ENCODE measurements at regions not wholly inside any gene's neighbourhood (a gene's known extent, or its start where the extent isn't known, plus 50 kb on each side); places are given as distances from the start of the nearest gene placed in this dataset.

GRCh38 chr16:6407596-6407995, 925.0 kb upstream of the RBFOX1 start:
- Histone ChIP-seq H2AFZ (ENCODE audit: low read depth, low read length) (no peak overlapping the region), H3K27me3 (ENCODE audit: insufficient read depth, low read length) (no peaks in the 10 kb centered on the region), H3K36me3 (ENCODE audit: insufficient read depth, low read length) (no peaks in the 10 kb centered on the region), H3K4me1 (ENCODE audit: insufficient read depth, low read length) (no peaks in the 10 kb centered on the region), H3K4me3 (ENCODE audit: low read length) (no peak overlapping the region), H3K9me3 (ENCODE audit: low read length) (no peaks in the 10 kb centered on the region)

GRCh38 chr16:6406028-6406427, 926.6 kb upstream of the RBFOX1 start:
- Histone ChIP-seq H3K4me1 (ENCODE audit: insufficient read depth, low read length) (no peaks in the 10 kb centered on the region), H3K27me3 (ENCODE audit: insufficient read depth, low read length) (no peaks in the 10 kb centered on the region), H3K4me3 (ENCODE audit: low read length) (no peak overlapping the region), H3K36me3 (ENCODE audit: insufficient read depth, low read length) (no peaks in the 10 kb centered on the region), H3K9me3 (ENCODE audit: low read length) (no peaks in the 10 kb centered on the region), H2AFZ (ENCODE audit: low read depth, low read length) (no peak overlapping the region)

- Histone ChIP-seq H3K4me1 (ENCODE audit: insufficient read depth, low read length) (no peaks in the 10 kb centered on the region), H3K9me3 (ENCODE audit: low read length) (no peaks in the 10 kb centered on the region), H3K4me3 (ENCODE audit: low read length) (no peak overlapping the region), H3K36me3 (ENCODE audit: insufficient read depth, low read length) (no peaks in the 10 kb centered on the region), H2AFZ (ENCODE audit: low read depth, low read length) (no peak overlapping the region), H3K27me3 (ENCODE audit: insufficient read depth, low read length) (no peaks in the 10 kb centered on the region)
Measured at GRCh38 chr16:6382924-6383459, 949.7 kb upstream of the RBFOX1 start.

- no peaks in the 10 kb centered on the region for H3K9me3 ChIP-seq (ENCODE audit: low read length)
- no peak overlapping the region for H3K4me3 ChIP-seq (ENCODE audit: low read length)
- no peaks in the 10 kb centered on the region for H3K27me3 ChIP-seq (ENCODE audit: insufficient read depth, low read length)
- no peaks in the 10 kb centered on the region for H3K4me1 ChIP-seq (ENCODE audit: insufficient read depth, low read length)
- H2AFZ ChIP-seq (ENCODE audit: low read depth, low read length): no peak overlapping the region
- H3K36me3 ChIP-seq (ENCODE audit: insufficient read depth, low read length): no peaks in the 10 kb centered on the region
Measured at GRCh38 chr16:6381896-6382295, 950.7 kb upstream of the RBFOX1 start.

- Histone ChIP-seq H3K4me3 (ENCODE audit: low read length) (no peak overlapping the region), H3K27me3 (ENCODE audit: insufficient read depth, low read length) (no peaks in the 10 kb centered on the region), H3K9me3 (ENCODE audit: low read length) (no peaks in the 10 kb centered on the region), H3K36me3 (ENCODE audit: insufficient read depth, low read length) (no peaks in the 10 kb centered on the region), H2AFZ (ENCODE audit: low read depth, low read length) (no peak overlapping the region), H3K4me1 (ENCODE audit: insufficient read depth, low read length) (no peaks in the 10 kb centered on the region)
Measured at GRCh38 chr16:6377956-6378355, 954.7 kb upstream of the RBFOX1 start.

GRCh38 chr16:6375465-6376075, 957.1 kb upstream of the RBFOX1 start:
- H3K36me3 ChIP-seq (ENCODE audit: insufficient read depth, low read length): no peaks in the 10 kb centered on the region
- no peak overlapping the region for H3K4me3 ChIP-seq (ENCODE audit: low read length)
- H3K4me1 ChIP-seq (ENCODE audit: insufficient read depth, low read length): no peaks in the 10 kb centered on the region
- H3K27me3 ChIP-seq (ENCODE audit: insufficient read depth, low read length): no peaks in the 10 kb centered on the region
- H3K9me3 ChIP-seq (ENCODE audit: low read length): no peaks in the 10 kb centered on the region
- no peak overlapping the region for H2AFZ ChIP-seq (ENCODE audit: low read depth, low read length)

- H3K9me3 ChIP-seq (ENCODE audit: low read length): no peaks in the 10 kb centered on the region
- H3K36me3 ChIP-seq (ENCODE audit: insufficient read depth, low read length): no peaks in the 10 kb centered on the region
- H2AFZ ChIP-seq (ENCODE audit: low read depth, low read length): no peak overlapping the region
- no peaks in the 10 kb centered on the region for H3K4me1 ChIP-seq (ENCODE audit: insufficient read depth, low read length)
- no peak overlapping the region for H3K4me3 ChIP-seq (ENCODE audit: low read length)
- H3K27me3 ChIP-seq (ENCODE audit: insufficient read depth, low read length): no peaks in the 10 kb centered on the region
Measured at GRCh38 chr16:6374821-6375220, 957.8 kb upstream of the RBFOX1 start.

GRCh38 chr16:6364846-6365245, 967.8 kb upstream of the RBFOX1 start:
- Histone ChIP-seq H3K27me3 (ENCODE audit: insufficient read depth, low read length) (no peaks in the 10 kb centered on the region), H2AFZ (ENCODE audit: low read depth, low read length) (no peak overlapping the region), H3K36me3 (ENCODE audit: insufficient read depth, low read length) (no peaks in the 10 kb centered on the region), H3K9me3 (ENCODE audit: low read length) (no peaks in the 10 kb centered on the region), H3K4me3 (ENCODE audit: low read length) (no peak overlapping the region), H3K4me1 (ENCODE audit: insufficient read depth, low read length) (no peaks in the 10 kb centered on the region)

- H3K27me3 ChIP-seq (ENCODE audit: insufficient read depth, low read length): no peaks in the 10 kb centered on the region
- H2AFZ ChIP-seq (ENCODE audit: low read depth, low read length): no peak overlapping the region
Measured at GRCh38 chr16:6363896-6364607, 968.6 kb upstream of the RBFOX1 start.

GRCh38 chr16:6363396-6363795, 969.2 kb upstream of the RBFOX1 start:
- Histone ChIP-seq H2AFZ (ENCODE audit: low read depth, low read length) (no peak overlapping the region), H3K4me1 (ENCODE audit: insufficient read depth, low read length) (no peaks in the 10 kb centered on the region), H3K27me3 (ENCODE audit: insufficient read depth, low read length) (no peaks in the 10 kb centered on the region), H3K36me3 (ENCODE audit: insufficient read depth, low read length) (no peaks in the 10 kb centered on the region), H3K9me3 (ENCODE audit: low read length) (no peaks in the 10 kb centered on the region), H3K4me3 (ENCODE audit: low read length) (no peak overlapping the region)

More at GRCh38 chr16:6363896-6364607, 968.6 kb upstream of the RBFOX1 start:
- Histone ChIP-seq H3K36me3 (ENCODE audit: insufficient read depth, low read length) (no peaks in the 10 kb centered on the region), H3K4me3 (ENCODE audit: low read length) (no peak overlapping the region), H3K9me3 (ENCODE audit: low read length) (no peaks in the 10 kb centered on the region), H3K4me1 (ENCODE audit: insufficient read depth, low read length) (no peaks in the 10 kb centered on the region)

GRCh38 chr16:6362321-6362720, 970.3 kb upstream of the RBFOX1 start:
- no peaks in the 10 kb centered on the region for H3K4me1 ChIP-seq (ENCODE audit: insufficient read depth, low read length)
- H3K9me3 ChIP-seq (ENCODE audit: low read length): no peaks in the 10 kb centered on the region
- H2AFZ ChIP-seq (ENCODE audit: low read depth, low read length): no peak overlapping the region
- H3K36me3 ChIP-seq (ENCODE audit: insufficient read depth, low read length): no peaks in the 10 kb centered on the region
- no peaks in the 10 kb centered on the region for H3K27me3 ChIP-seq (ENCODE audit: insufficient read depth, low read length)
- no peak overlapping the region for H3K4me3 ChIP-seq (ENCODE audit: low read length)

- no peaks in the 10 kb centered on the region for H3K4me1 ChIP-seq (ENCODE audit: insufficient read depth, low read length)
- H2AFZ ChIP-seq (ENCODE audit: low read depth, low read length): no peak overlapping the region
- H3K36me3 ChIP-seq (ENCODE audit: insufficient read depth, low read length): no peaks in the 10 kb centered on the region
- no peaks in the 10 kb centered on the region for H3K27me3 ChIP-seq (ENCODE audit: insufficient read depth, low read length)
- H3K4me3 ChIP-seq (ENCODE audit: low read length): no peak overlapping the region
- no peaks in the 10 kb centered on the region for H3K9me3 ChIP-seq (ENCODE audit: low read length)
Measured at GRCh38 chr16:6360641-6361040, 972.0 kb upstream of the RBFOX1 start.

GRCh38 chr16:6356911-6357310, 975.7 kb upstream of the RBFOX1 start:
- no peaks in the 10 kb centered on the region for H3K4me1 ChIP-seq (ENCODE audit: insufficient read depth, low read length)
- no peaks in the 10 kb centered on the region for H3K9me3 ChIP-seq (ENCODE audit: low read length)

More at GRCh38 chr16:6356911-6357310, 975.7 kb upstream of the RBFOX1 start:
- Histone ChIP-seq H3K27me3 (ENCODE audit: insufficient read depth, low read length) (no peaks in the 10 kb centered on the region), H2AFZ (ENCODE audit: low read depth, low read length) (no peak overlapping the region), H3K36me3 (ENCODE audit: insufficient read depth, low read length) (no peaks in the 10 kb centered on the region), H3K4me3 (ENCODE audit: low read length) (no peak overlapping the region)

Data from neuron (in vitro differentiated cells).